OCI-LY1 (cell line): ENCODE measurements at regions not wholly inside any gene's neighbourhood (a gene's known extent, or its start where the extent isn't known, plus 50 kb on each side); places are given as distances from the start of the nearest gene placed in this dataset.

Source experiments
- EZH2 ChIP-seq: fragments of 200-600 bp; sonication (generic), shearing (Covaris generic); IDR thresholded peaks from 2 replicates; pipeline ENCODE4 v1.8.0; 2017; ENCODE audit warnings: borderline replicate concordance, mixed run types, mild to moderate bottlenecking, antibody characterized with exemption, low read length, moderate library complexity, mixed read lengths
- TF ChIP-seq, protein P1 (sequence below): fragments of 200-600 bp; sonication (generic), shearing (Covaris generic); IDR thresholded peaks from 2 replicates; pipeline ENCODE4 v1.5.1; 2017; ENCODE audit warnings: mild to moderate bottlenecking, antibody characterized with exemption, low read length, moderate library complexity, mixed read lengths

GRCh38 chr15:92709110-92709790 is 53.7 kb upstream of the FAM174B start:
- no peak for TF ChIP-seq EZH2
- TF ChIP-seq, protein P1, sequence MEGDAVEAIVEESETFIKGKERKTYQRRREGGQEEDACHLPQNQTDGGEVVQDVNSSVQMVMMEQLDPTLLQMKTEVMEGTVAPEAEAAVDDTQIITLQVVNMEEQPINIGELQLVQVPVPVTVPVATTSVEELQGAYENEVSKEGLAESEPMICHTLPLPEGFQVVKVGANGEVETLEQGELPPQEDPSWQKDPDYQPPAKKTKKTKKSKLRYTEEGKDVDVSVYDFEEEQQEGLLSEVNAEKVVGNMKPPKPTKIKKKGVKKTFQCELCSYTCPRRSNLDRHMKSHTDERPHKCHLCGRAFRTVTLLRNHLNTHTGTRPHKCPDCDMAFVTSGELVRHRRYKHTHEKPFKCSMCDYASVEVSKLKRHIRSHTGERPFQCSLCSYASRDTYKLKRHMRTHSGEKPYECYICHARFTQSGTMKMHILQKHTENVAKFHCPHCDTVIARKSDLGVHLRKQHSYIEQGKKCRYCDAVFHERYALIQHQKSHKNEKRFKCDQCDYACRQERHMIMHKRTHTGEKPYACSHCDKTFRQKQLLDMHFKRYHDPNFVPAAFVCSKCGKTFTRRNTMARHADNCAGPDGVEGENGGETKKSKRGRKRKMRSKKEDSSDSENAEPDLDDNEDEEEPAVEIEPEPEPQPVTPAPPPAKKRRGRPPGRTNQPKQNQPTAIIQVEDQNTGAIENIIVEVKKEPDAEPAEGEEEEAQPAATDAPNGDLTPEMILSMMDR = no peak
